K562 (cell line): ENCODE measurements at regions not wholly inside any gene's neighbourhood (a gene's known extent, or its start where the extent isn't known, plus 50 kb on each side); places are given as distances from the start of the nearest gene placed in this dataset.

Source experiments
- EHMT2 ChIP-seq: fragments of 450-650 bp; IDR thresholded peaks from 2 replicates; pipeline ENCODE4 v1.6.1; 2018; ENCODE audit warnings: antibody characterized with exemption
- KDM4B ChIP-seq, 2 experiments: fragments of 450-650 bp in 1 of 2; sonication (generic) in 1 of 2; IDR thresholded peaks; 2 replicates each; pipeline ENCODE4 v1.6.1; 2016 to 2017; ENCODE audit warnings: borderline replicate concordance in 2 of 2, antibody characterized with exemption in 1 of 2, low read depth in 1 of 2, mild to moderate bottlenecking in 1 of 2
- TSC22D4 ChIP-seq: fragments of 450-650 bp; IDR thresholded peaks from 2 replicates; pipeline ENCODE4 v1.6.1; 2016; ENCODE audit warnings: missing genetic modification characterization, missing biosample characterization, control low read depth
- YBX1 ChIP-seq: fragments of 450-650 bp; IDR thresholded peaks from 2 replicates; pipeline ENCODE4 v1.7.1; 2016; ENCODE audit warnings: mild to moderate bottlenecking
- ZNF695 ChIP-seq: fragments of 450-650 bp; formaldehyde crosslinking; IDR thresholded peaks from 2 replicates; pipeline ENCODE4 v1.4.0; 2020; ENCODE audit warnings: mild to moderate bottlenecking, moderate library complexity
- TF ChIP-seq, protein P1 (sequence below): fragments of 200-600 bp; sonication (generic); IDR thresholded peaks from one replicate; pipeline ENCODE4 v1.6.1; 2012; ENCODE audit warnings: mild to moderate bottlenecking, low read depth, low read length, inconsistent platforms
- TF ChIP-seq, protein P2 (sequence below): fragments of 250-450 bp; sonication (Bioruptor Pico); IDR thresholded peaks from 2 replicates; pipeline ENCODE4 v1.8.0; 2022; ENCODE audit warnings: moderate library complexity, mild to moderate bottlenecking, inconsistent platforms
- TF ChIP-seq, protein P3 (sequence below): IDR thresholded peaks from 2 replicates; pipeline ENCODE4 v1.6.1; 2011; ENCODE audit not compliant: insufficient read length; ENCODE audit errors: extremely low read depth

DNA sequence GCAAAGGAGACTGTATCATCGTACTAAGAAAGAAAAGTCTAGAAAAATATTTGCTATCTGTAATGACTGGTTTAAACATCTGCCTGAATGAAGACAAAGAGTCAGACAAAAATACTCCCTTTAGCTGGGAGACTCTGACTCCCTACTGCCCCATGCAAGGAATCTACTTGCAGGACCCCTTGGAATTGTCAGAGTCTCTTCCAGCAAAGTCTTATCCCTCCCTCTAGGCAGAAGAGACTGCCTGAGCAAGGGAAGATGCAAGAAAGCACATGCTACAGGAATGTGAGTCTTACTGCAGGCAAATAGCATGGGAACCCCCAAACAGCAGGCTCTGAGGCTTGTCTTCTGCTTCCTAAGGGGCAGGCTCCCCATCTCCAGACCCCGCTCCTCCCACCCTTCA, 154.0 kb downstream of the KCNA5 start (continued):
- TF ChIP-seq, protein P1, sequence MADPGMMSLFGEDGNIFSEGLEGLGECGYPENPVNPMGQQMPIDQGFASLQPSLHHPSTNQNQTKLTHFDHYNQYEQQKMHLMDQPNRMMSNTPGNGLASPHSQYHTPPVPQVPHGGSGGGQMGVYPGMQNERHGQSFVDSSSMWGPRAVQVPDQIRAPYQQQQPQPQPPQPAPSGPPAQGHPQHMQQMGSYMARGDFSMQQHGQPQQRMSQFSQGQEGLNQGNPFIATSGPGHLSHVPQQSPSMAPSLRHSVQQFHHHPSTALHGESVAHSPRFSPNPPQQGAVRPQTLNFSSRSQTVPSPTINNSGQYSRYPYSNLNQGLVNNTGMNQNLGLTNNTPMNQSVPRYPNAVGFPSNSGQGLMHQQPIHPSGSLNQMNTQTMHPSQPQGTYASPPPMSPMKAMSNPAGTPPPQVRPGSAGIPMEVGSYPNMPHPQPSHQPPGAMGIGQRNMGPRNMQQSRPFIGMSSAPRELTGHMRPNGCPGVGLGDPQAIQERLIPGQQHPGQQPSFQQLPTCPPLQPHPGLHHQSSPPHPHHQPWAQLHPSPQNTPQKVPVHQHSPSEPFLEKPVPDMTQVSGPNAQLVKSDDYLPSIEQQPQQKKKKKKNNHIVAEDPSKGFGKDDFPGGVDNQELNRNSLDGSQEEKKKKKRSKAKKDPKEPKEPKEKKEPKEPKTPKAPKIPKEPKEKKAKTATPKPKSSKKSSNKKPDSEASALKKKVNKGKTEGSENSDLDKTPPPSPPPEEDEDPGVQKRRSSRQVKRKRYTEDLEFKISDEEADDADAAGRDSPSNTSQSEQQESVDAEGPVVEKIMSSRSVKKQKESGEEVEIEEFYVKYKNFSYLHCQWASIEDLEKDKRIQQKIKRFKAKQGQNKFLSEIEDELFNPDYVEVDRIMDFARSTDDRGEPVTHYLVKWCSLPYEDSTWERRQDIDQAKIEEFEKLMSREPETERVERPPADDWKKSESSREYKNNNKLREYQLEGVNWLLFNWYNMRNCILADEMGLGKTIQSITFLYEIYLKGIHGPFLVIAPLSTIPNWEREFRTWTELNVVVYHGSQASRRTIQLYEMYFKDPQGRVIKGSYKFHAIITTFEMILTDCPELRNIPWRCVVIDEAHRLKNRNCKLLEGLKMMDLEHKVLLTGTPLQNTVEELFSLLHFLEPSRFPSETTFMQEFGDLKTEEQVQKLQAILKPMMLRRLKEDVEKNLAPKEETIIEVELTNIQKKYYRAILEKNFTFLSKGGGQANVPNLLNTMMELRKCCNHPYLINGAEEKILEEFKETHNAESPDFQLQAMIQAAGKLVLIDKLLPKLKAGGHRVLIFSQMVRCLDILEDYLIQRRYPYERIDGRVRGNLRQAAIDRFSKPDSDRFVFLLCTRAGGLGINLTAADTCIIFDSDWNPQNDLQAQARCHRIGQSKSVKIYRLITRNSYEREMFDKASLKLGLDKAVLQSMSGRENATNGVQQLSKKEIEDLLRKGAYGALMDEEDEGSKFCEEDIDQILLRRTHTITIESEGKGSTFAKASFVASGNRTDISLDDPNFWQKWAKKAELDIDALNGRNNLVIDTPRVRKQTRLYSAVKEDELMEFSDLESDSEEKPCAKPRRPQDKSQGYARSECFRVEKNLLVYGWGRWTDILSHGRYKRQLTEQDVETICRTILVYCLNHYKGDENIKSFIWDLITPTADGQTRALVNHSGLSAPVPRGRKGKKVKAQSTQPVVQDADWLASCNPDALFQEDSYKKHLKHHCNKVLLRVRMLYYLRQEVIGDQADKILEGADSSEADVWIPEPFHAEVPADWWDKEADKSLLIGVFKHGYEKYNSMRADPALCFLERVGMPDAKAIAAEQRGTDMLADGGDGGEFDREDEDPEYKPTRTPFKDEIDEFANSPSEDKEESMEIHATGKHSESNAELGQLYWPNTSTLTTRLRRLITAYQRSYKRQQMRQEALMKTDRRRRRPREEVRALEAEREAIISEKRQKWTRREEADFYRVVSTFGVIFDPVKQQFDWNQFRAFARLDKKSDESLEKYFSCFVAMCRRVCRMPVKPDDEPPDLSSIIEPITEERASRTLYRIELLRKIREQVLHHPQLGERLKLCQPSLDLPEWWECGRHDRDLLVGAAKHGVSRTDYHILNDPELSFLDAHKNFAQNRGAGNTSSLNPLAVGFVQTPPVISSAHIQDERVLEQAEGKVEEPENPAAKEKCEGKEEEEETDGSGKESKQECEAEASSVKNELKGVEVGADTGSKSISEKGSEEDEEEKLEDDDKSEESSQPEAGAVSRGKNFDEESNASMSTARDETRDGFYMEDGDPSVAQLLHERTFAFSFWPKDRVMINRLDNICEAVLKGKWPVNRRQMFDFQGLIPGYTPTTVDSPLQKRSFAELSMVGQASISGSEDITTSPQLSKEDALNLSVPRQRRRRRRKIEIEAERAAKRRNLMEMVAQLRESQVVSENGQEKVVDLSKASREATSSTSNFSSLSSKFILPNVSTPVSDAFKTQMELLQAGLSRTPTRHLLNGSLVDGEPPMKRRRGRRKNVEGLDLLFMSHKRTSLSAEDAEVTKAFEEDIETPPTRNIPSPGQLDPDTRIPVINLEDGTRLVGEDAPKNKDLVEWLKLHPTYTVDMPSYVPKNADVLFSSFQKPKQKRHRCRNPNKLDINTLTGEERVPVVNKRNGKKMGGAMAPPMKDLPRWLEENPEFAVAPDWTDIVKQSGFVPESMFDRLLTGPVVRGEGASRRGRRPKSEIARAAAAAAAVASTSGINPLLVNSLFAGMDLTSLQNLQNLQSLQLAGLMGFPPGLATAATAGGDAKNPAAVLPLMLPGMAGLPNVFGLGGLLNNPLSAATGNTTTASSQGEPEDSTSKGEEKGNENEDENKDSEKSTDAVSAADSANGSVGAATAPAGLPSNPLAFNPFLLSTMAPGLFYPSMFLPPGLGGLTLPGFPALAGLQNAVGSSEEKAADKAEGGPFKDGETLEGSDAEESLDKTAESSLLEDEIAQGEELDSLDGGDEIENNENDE = no peak
- TF ChIP-seq TSC22D4 (tag) = no peak
- no peak for TF ChIP-seq EHMT2
- TF ChIP-seq, protein P2, sequence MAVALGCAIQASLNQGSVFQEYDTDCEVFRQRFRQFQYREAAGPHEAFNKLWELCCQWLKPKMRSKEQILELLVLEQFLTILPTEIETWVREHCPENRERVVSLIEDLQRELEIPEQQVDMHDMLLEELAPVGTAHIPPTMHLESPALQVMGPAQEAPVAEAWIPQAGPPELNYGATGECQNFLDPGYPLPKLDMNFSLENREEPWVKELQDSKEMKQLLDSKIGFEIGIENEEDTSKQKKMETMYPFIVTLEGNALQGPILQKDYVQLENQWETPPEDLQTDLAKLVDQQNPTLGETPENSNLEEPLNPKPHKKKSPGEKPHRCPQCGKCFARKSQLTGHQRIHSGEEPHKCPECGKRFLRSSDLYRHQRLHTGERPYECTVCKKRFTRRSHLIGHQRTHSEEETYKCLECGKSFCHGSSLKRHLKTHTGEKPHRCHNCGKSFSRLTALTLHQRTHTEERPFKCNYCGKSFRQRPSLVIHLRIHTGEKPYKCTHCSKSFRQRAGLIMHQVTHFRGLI (CRISPR knock-in tag) = no peak
- no peak for TF ChIP-seq YBX1
- TF ChIP-seq, protein P3, sequence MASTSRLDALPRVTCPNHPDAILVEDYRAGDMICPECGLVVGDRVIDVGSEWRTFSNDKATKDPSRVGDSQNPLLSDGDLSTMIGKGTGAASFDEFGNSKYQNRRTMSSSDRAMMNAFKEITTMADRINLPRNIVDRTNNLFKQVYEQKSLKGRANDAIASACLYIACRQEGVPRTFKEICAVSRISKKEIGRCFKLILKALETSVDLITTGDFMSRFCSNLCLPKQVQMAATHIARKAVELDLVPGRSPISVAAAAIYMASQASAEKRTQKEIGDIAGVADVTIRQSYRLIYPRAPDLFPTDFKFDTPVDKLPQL = no peak
- TF ChIP-seq ZNF695 (CRISPR knock-in tag) = no peak
- TF ChIP-seq KDM4B (IDR thresholded peaks at IDR 0.05; ENCODE audit: borderline replicate concordance in 2 of 2, low read depth in 1 of 2) = no peak
